CD4-positive, alpha-beta T cell (primary cell): ENCODE measurements at regions not wholly inside any gene's neighbourhood (a gene's known extent, or its start where the extent isn't known, plus 50 kb on each side); places are given as distances from the start of the nearest gene placed in this dataset.

ENCODE experiments used
- ATAC-seq: fragments of 200-7000 bp; cut with Tn5 transposase; one replicate; pipeline ENCODE4 v1.10.0; 2022; ENCODE audit warnings: mild to moderate bottlenecking; ENCODE audit not compliant: poor library complexity
- CTCF ChIA-PET: fragments of 350-600 bp; sonication (Branson Sonifier 250); formaldehyde crosslinking; loops from one replicate; lab custom pipeline; 2021; ENCODE audit warnings: antibody characterized with exemption, inconsistent platforms; lab: Charles Lee
- POLR2A ChIA-PET: fragments of 350-600 bp; sonication (Branson Sonifier 250); formaldehyde crosslinking; loops from one replicate; lab custom pipeline; 2021; ENCODE audit warnings: antibody characterized with exemption, inconsistent platforms; lab: Charles Lee
- DNase-seq, 14 experiments: peaks; one replicate each; pipeline ENCODE4 v3.0.0-alpha.2; 2013 to 2020; ENCODE audit warnings: mixed read lengths in 2 of 14
- H3K27ac ChIP-seq, 2 donors: one replicate each; pipeline versions ENCODE4 v1.5.1 to v1.7.0; 2013; ENCODE audit warnings: low read length in 2 of 2, low read depth in 1 of 2, mild to moderate bottlenecking in 1 of 2
- H3K27me3 ChIP-seq, 2 experiments: 1 replicate in 1 of 2; 2 replicates in 1 of 2; pipeline versions ENCODE4 v1.6.1 to v1.7.0; 2013; ENCODE audit warnings: low read length in 2 of 2, control low read depth in 1 of 2, mild to moderate bottlenecking in 1 of 2, moderate library complexity in 1 of 2; ENCODE audit not compliant: insufficient read depth in 2 of 2, control insufficient read depth in 1 of 2
- H3K36me3 ChIP-seq: one replicate; pipeline ENCODE4 v1.6.1; 2013; ENCODE audit warnings: low read length, control low read depth; ENCODE audit not compliant: insufficient read depth
- H3K4me1 ChIP-seq: one replicate; pipeline ENCODE4 v1.6.1; 2013; ENCODE audit warnings: low read length, control low read depth; ENCODE audit not compliant: insufficient read depth
- H3K4me3 ChIP-seq: one replicate; pipeline ENCODE4 v1.5.1; 2013; ENCODE audit warnings: mild to moderate bottlenecking, low read length, moderate library complexity
- H3K9me3 ChIP-seq, 2 experiments: 1 replicate in 1 of 2; 2 replicates in 1 of 2; pipeline versions ENCODE4 v1.6.1 to v1.7.0; 2013; ENCODE audit warnings: low read length in 2 of 2, mild to moderate bottlenecking in 2 of 2, control low read depth in 1 of 2, moderate library complexity in 1 of 2; ENCODE audit not compliant: control insufficient read depth in 1 of 2, insufficient read depth in 1 of 2
- H3K27ac Mint-ChIP-seq: one replicate; pipeline ENCODE4 v1.8.0; 2020; ENCODE audit warnings: mixed read lengths
- H3K27me3 Mint-ChIP-seq: one replicate; pipeline ENCODE4 v1.8.0; 2021; ENCODE audit warnings: mixed read lengths
- H3K36me3 Mint-ChIP-seq: one replicate; pipeline ENCODE4 v1.8.0; 2021; ENCODE audit warnings: low read depth, mixed read lengths
- H3K4me1 Mint-ChIP-seq: one replicate; pipeline ENCODE4 v1.8.0; 2021; ENCODE audit warnings: low read depth, mixed read lengths
- H3K4me3 Mint-ChIP-seq: one replicate; pipeline ENCODE4 v1.8.0; 2020; ENCODE audit warnings: mild to moderate bottlenecking, mixed read lengths
- H3K9me3 Mint-ChIP-seq: one replicate; pipeline ENCODE4 v1.8.0; 2020; ENCODE audit warnings: mixed read lengths
- intact Hi-C, 2 experiments: fragments of 100-400 bp; cut with DNase I in 1 of 2; cut with micrococcal nuclease in 1 of 2; formaldehyde crosslinking; loops; one replicate each; pipeline versions ENCODE4 v1.15.1 to v1.9.0; 2023 to 2025; cut with DNase I, micrococcal nuclease
- TF ChIP-seq, protein P1 (sequence below): fragments of 200-600 bp; IDR thresholded peaks from one replicate; pipeline ENCODE4 v1.8.0; 2022; ENCODE audit warnings: antibody characterized with exemption, mild to moderate bottlenecking

DNA sequence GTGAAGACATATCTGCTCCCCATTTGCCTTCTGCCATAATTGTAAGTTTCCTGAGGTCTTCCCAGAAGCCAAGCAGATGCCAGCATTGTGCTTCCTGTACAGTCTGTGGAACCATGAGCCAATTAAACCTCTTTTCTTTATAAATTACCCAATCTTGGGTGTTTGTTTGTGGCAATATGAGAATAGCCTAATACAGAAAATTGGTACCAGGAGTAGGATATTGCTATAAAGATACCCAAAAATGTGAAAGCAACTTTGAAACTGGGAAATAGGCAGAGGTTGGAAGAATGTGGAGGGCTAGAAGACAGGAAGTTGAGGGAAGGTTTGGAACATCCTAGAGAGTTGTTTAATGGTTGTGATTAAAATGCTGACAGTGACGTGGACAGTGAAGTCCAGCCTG, 90.8 kb downstream of the HHIPL2 start:
- H3K4me3 Mint-ChIP-seq, result no peak overlapping the region
- H3K9me3 Mint-ChIP-seq, result peaks cover 5% of the 10 kb centered on the region
- H3K4me3 ChIP-seq, result no peak overlapping the region
- no peak overlapping the region for H3K27ac Mint-ChIP-seq
- ATAC-seq, result no peak
- intact Hi-C loops, result loop anchor here (5.0 to 10.0 kb wide), 3 partner anchors 35 to 1102 kb away; no protein-coding TSS in a partner anchor
- H3K36me3 ChIP-seq, result no peaks in the 10 kb centered on the region
- no peak for DNase-seq
- no peaks in the 10 kb centered on the region for H3K27me3 ChIP-seq
- ChIA-PET POLR2A (no interaction called here), CTCF (no interaction called here)
- peaks cover 17% of the 10 kb centered on the region for H3K4me1 Mint-ChIP-seq
- H3K9me3 ChIP-seq, result peaks cover 0 to 9% of the 10 kb centered on the region in 2 experiments
- TF ChIP-seq, protein P1, sequence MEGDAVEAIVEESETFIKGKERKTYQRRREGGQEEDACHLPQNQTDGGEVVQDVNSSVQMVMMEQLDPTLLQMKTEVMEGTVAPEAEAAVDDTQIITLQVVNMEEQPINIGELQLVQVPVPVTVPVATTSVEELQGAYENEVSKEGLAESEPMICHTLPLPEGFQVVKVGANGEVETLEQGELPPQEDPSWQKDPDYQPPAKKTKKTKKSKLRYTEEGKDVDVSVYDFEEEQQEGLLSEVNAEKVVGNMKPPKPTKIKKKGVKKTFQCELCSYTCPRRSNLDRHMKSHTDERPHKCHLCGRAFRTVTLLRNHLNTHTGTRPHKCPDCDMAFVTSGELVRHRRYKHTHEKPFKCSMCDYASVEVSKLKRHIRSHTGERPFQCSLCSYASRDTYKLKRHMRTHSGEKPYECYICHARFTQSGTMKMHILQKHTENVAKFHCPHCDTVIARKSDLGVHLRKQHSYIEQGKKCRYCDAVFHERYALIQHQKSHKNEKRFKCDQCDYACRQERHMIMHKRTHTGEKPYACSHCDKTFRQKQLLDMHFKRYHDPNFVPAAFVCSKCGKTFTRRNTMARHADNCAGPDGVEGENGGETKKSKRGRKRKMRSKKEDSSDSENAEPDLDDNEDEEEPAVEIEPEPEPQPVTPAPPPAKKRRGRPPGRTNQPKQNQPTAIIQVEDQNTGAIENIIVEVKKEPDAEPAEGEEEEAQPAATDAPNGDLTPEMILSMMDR, result no peak
- peaks cover 14% of the 10 kb centered on the region for H3K4me1 ChIP-seq
- no peaks in the 10 kb centered on the region for H3K36me3 Mint-ChIP-seq
- H3K27ac ChIP-seq, result no peak overlapping the region
- H3K27me3 Mint-ChIP-seq, result no peaks in the 10 kb centered on the region

- peaks cover 5% of the 10 kb centered on the region for H3K9me3 Mint-ChIP-seq
- POLR2A ChIA-PET, result interaction anchor here (0.8 to 2.1 kb wide), 5 partner anchors 35 to 715 kb away, joined by 3 to 15 read pairs (median 3); partner anchors contain the start of gene DUSP10
- intact Hi-C loops, result loop anchor here (1.0 to 10.0 kb wide), 8 partner anchors 33 to 1645 kb away; no protein-coding TSS in a partner anchor
- peak; percentile 72 to 92 (median 82) for DNase-seq
- Histone ChIP-seq H3K4me3 (no peak overlapping the region), H3K36me3 (no peaks in the 10 kb centered on the region), H3K27ac (no peak overlapping the region), H3K4me1 (peaks cover 14% of the 10 kb centered on the region), H3K9me3 (peaks cover 0 to 9% of the 10 kb centered on the region in 2 experiments), H3K27me3 (no peaks in the 10 kb centered on the region)
- no peaks in the 10 kb centered on the region for H3K36me3 Mint-ChIP-seq
- peak overlapping the region; percentile 4 for H3K4me3 Mint-ChIP-seq
- TF ChIP-seq, protein P1, result peak; percentile 93
- CTCF ChIA-PET, result interaction anchor here (0.6 to 2.1 kb wide), 18 partner anchors 9 to 978 kb away, joined by 3 to 17 read pairs (median 4); no protein-coding TSS in a partner anchor
- ATAC-seq, result peak; percentile 100
- no peak overlapping the region for H3K27ac Mint-ChIP-seq
- H3K27me3 Mint-ChIP-seq, result no peaks in the 10 kb centered on the region
- H3K4me1 Mint-ChIP-seq, result peaks cover 17% of the 10 kb centered on the region
Observed at GRCh38 chr1:222455188-222455879, 92.6 kb downstream of the HHIPL2 start.

- intact Hi-C loops, result loop anchor here (1.0 to 10.0 kb wide), 8 partner anchors 32 to 1644 kb away; no protein-coding TSS in a partner anchor
- H3K27me3 ChIP-seq, result no peaks in the 10 kb centered on the region
- TF ChIP-seq, protein P1, result no peak
- H3K4me1 ChIP-seq, result peaks cover 14% of the 10 kb centered on the region
- no peak overlapping the region for H3K27ac ChIP-seq
- no peaks in the 10 kb centered on the region for H3K27me3 Mint-ChIP-seq
- H3K9me3 ChIP-seq, result peaks cover 0 to 9% of the 10 kb centered on the region in 2 experiments
- CTCF ChIA-PET, result interaction anchor here (0.6 to 2.1 kb wide), 15 partner anchors 9 to 977 kb away, joined by 3 to 17 read pairs (median 4); no protein-coding TSS in a partner anchor
- H3K4me1 Mint-ChIP-seq, result peaks cover 17% of the 10 kb centered on the region
- DNase-seq, result peak in 3 of 14 experiments; percentile 5 to 26 (median 7)
- H3K4me3 ChIP-seq, result no peak overlapping the region
- H3K27ac Mint-ChIP-seq, result no peak overlapping the region
- peak overlapping the region; percentile 4 for H3K4me3 Mint-ChIP-seq
- ATAC-seq, result peak; percentile 30
- POLR2A ChIA-PET, result interaction anchor here (0.8 to 2.1 kb wide), 4 partner anchors 34 to 714 kb away, joined by 3 to 15 read pairs (median 4); partner anchors contain the start of gene DUSP10
- no peaks in the 10 kb centered on the region for H3K36me3 ChIP-seq
- no peaks in the 10 kb centered on the region for H3K36me3 Mint-ChIP-seq
- peaks cover 5% of the 10 kb centered on the region for H3K9me3 Mint-ChIP-seq
Observed at GRCh38 chr1:222454782-222455181, 93.1 kb downstream of the HHIPL2 start.
